ENCODE measurements at regions not wholly inside any gene's neighbourhood (a gene's known extent, or its start where the extent isn't known, plus 50 kb on each side); places are given as distances from the start of the nearest gene placed in this dataset.

GRCh38 chr4:55186123-55186522, 60.7 kb upstream of the KDR start:
- H3K27me3 ChIP-seq = no peaks in the 10 kb centered on the region
- no peak overlapping the region for H3K4me3 ChIP-seq
- H3K4me1 ChIP-seq (ENCODE audit: insufficient read depth) = peaks cover 6% of the 10 kb centered on the region
- no peak for DNase-seq
- TF ChIP-seq EP300 (IDR thresholded peaks at IDR 0.05) (no peak), POLR2A (IDR thresholded peaks at IDR 0.05) (no peak), CTCF (IDR thresholded peaks at IDR 0.05) (no peak)
- no peaks in the 10 kb centered on the region for H3K9me3 ChIP-seq
- no peak overlapping the region for H3K27ac ChIP-seq
- no peaks in the 10 kb centered on the region for H3K36me3 ChIP-seq
- intact Hi-C loops (cut with DNase I) = no loop called here

GRCh38 chr4:55186700-55187099, 61.3 kb upstream of the KDR start:
- Histone ChIP-seq H3K27ac (no peak overlapping the region), H3K27me3 (no peaks in the 10 kb centered on the region), H3K4me1 (ENCODE audit: insufficient read depth) (peaks cover 6% of the 10 kb centered on the region), H3K9me3 (no peaks in the 10 kb centered on the region), H3K36me3 (no peaks in the 10 kb centered on the region), H3K4me3 (no peak overlapping the region)
- 13 to 36% (median 21%) methylated on average over 3 of the region's 3 CpGs for WGBS, 3 donors
- intact Hi-C loops (cut with DNase I) = no loop called here
- no peak for DNase-seq
- TF ChIP-seq CTCF (IDR thresholded peaks at IDR 0.05) = no peak

- no peaks in the 10 kb centered on the region for H3K36me3 ChIP-seq
- no peaks in the 10 kb centered on the region for H3K27me3 ChIP-seq
- no peaks in the 10 kb centered on the region for H3K9me3 ChIP-seq
- no peak for TF ChIP-seq CTCF (IDR thresholded peaks at IDR 0.05)
- no peak for TF ChIP-seq POLR2A (IDR thresholded peaks at IDR 0.05)
- TF ChIP-seq EP300 (IDR thresholded peaks at IDR 0.05) = no peak
- 54 to 63% (median 57%) methylated on average over 3 of the region's 3 CpGs for WGBS, 3 donors
- no peak overlapping the region for H3K4me3 ChIP-seq
- H3K4me1 ChIP-seq (ENCODE audit: insufficient read depth) = no peaks in the 10 kb centered on the region
- DNase-seq = no peak
- no peak overlapping the region for H3K27ac ChIP-seq
- intact Hi-C loops (cut with DNase I) = no loop called here
Measured at GRCh38 chr4:55214172-55214571, 88.8 kb upstream of the KDR start.

- Histone ChIP-seq H3K36me3 (no peaks in the 10 kb centered on the region), H3K27me3 (no peaks in the 10 kb centered on the region), H3K4me3 (no peak overlapping the region), H3K4me1 (ENCODE audit: insufficient read depth) (no peaks in the 10 kb centered on the region), H3K27ac (no peak overlapping the region), H3K9me3 (no peaks in the 10 kb centered on the region)
- no peak for TF ChIP-seq POLR2A (IDR thresholded peaks at IDR 0.05)
- no peak for TF ChIP-seq CTCF (IDR thresholded peaks at IDR 0.05)
- TF ChIP-seq EP300 (IDR thresholded peaks at IDR 0.05) = no peak
- no peak for DNase-seq
- WGBS, 3 donors = 89 to 94% (median 92%) methylated on average over 1 of the region's 1 CpG
- intact Hi-C loops (cut with DNase I) = no loop called here
Measured at GRCh38 chr4:55215087-55215486, 89.7 kb upstream of the KDR start.

All from ovary (tissue), 7 donors.